Progenitor cell of endocrine pancreas (in vitro differentiated cells): ENCODE measurements at regions not wholly inside any gene's neighbourhood (a gene's known extent, or its start where the extent isn't known, plus 50 kb on each side); places are given as distances from the start of the nearest gene placed in this dataset.

Source experiments
- DNase-seq: peaks from one replicate; pipeline ENCODE4 v3.0.0; 2021; ENCODE audit warnings: low spot score; ENCODE audit not compliant: unreplicated experiment
- H3K27ac Mint-ChIP-seq: 2 replicates; pipeline ENCODE4 v1.8.0; 2021; ENCODE audit warnings: mild to moderate bottlenecking, moderate library complexity, mixed read lengths
- H3K27me3 Mint-ChIP-seq: 2 replicates; pipeline ENCODE4 v1.8.0; 2021; ENCODE audit warnings: mixed read lengths
- H3K36me3 Mint-ChIP-seq: 2 replicates; pipeline ENCODE4 v1.8.0; 2022; ENCODE audit warnings: mixed read lengths; ENCODE audit not compliant: insufficient read depth
- H3K4me1 Mint-ChIP-seq: 2 replicates; pipeline ENCODE4 v1.8.0; 2021; ENCODE audit warnings: low read depth, mixed read lengths
- H3K4me3 Mint-ChIP-seq: 2 replicates; pipeline ENCODE4 v1.8.0; 2021; ENCODE audit warnings: low read depth, mild to moderate bottlenecking, moderate library complexity, mixed read lengths
- H3K9me3 Mint-ChIP-seq: 2 replicates; pipeline ENCODE4 v1.8.0; 2021; ENCODE audit warnings: low read depth, mixed read lengths
- CTCF ChIP-seq: fragments of 200-600 bp; sonication (generic); IDR thresholded peaks from one replicate; pipeline ENCODE4 v1.5.0; 2021; ENCODE audit warnings: antibody characterized with exemption, mild to moderate bottlenecking; ENCODE audit not compliant: unreplicated experiment

GRCh38 chr2:16008856-16009255 is 68.5 kb downstream of the MYCN start:
- no peak for DNase-seq
- H3K4me1 Mint-ChIP-seq: peaks cover 18% of the 10 kb centered on the region
- no peak overlapping the region for H3K4me3 Mint-ChIP-seq
- no peak for TF ChIP-seq CTCF
- no peaks in the 10 kb centered on the region for H3K36me3 Mint-ChIP-seq
- no peaks in the 10 kb centered on the region for H3K9me3 Mint-ChIP-seq
- H3K27me3 Mint-ChIP-seq: peaks cover 13% of the 10 kb centered on the region
- no peak overlapping the region for H3K27ac Mint-ChIP-seq

GRCh38 chr2:16008331-16008850 is 68.0 kb downstream of the MYCN start:
- DNase-seq: no peak
- Mint-ChIP-seq H3K36me3 (no peaks in the 10 kb centered on the region), H3K4me3 (no peak overlapping the region), H3K27ac (no peak overlapping the region), H3K27me3 (peaks cover 12% of the 10 kb centered on the region), H3K9me3 (no peaks in the 10 kb centered on the region), H3K4me1 (peaks cover 14% of the 10 kb centered on the region)
- TF ChIP-seq CTCF: no peak

GRCh38 chr2:16007167-16007934 is 67.0 kb downstream of the MYCN start:
- H3K4me1 Mint-ChIP-seq: peaks cover 6% of the 10 kb centered on the region
- no peak overlapping the region for H3K4me3 Mint-ChIP-seq
- no peak for TF ChIP-seq CTCF
- no peaks in the 10 kb centered on the region for H3K9me3 Mint-ChIP-seq
- H3K27me3 Mint-ChIP-seq: peaks cover 9% of the 10 kb centered on the region
- DNase-seq: no peak
- H3K36me3 Mint-ChIP-seq: no peaks in the 10 kb centered on the region
- H3K27ac Mint-ChIP-seq: no peak overlapping the region

- Mint-ChIP-seq H3K4me1 (peaks cover 1% of the 10 kb centered on the region), H3K9me3 (no peaks in the 10 kb centered on the region), H3K36me3 (no peaks in the 10 kb centered on the region), H3K4me3 (no peak overlapping the region), H3K27ac (no peak overlapping the region), H3K27me3 (peaks cover 9% of the 10 kb centered on the region)
- DNase-seq: no peak
- no peak for TF ChIP-seq CTCF
These were observed 66.3 kb downstream of the MYCN start for GRCh38 chr2:16006537-16007166.

- Mint-ChIP-seq H3K9me3 (no peaks in the 10 kb centered on the region), H3K27ac (no peak overlapping the region), H3K4me1 (no peaks in the 10 kb centered on the region), H3K36me3 (no peaks in the 10 kb centered on the region), H3K27me3 (peaks cover 9% of the 10 kb centered on the region), H3K4me3 (no peak overlapping the region)
- no peak for DNase-seq
- no peak for TF ChIP-seq CTCF
These were observed 65.6 kb downstream of the MYCN start for GRCh38 chr2:16005816-16006536.
